Ectodermal cell (in vitro differentiated cells): ENCODE measurements at regions not wholly inside any gene's neighbourhood (a gene's known extent, or its start where the extent isn't known, plus 50 kb on each side); places are given as distances from the start of the nearest gene placed in this dataset.

Experiments used
- H3K27ac ChIP-seq: 2 replicates; pipeline ENCODE4 v1.7.0; 2013; ENCODE audit warnings: mild to moderate bottlenecking, low read depth, low read length; ENCODE audit not compliant: insufficient read depth, poor library complexity, severe bottlenecking
- H3K27me3 ChIP-seq: 2 replicates; pipeline ENCODE4 v1.7.0; 2013; ENCODE audit warnings: mild to moderate bottlenecking, low read length; ENCODE audit not compliant: insufficient read depth, control insufficient read depth, poor library complexity, severe bottlenecking
- H3K36me3 ChIP-seq: one replicate; pipeline ENCODE4 v1.7.0; 2013; ENCODE audit warnings: low read length; ENCODE audit not compliant: control insufficient read depth, insufficient read depth
- H3K4me1 ChIP-seq: one replicate; pipeline ENCODE4 v1.7.0; 2013; ENCODE audit warnings: low read length; ENCODE audit not compliant: control insufficient read depth, insufficient read depth
- H3K4me3 ChIP-seq: 2 replicates; pipeline ENCODE4 v1.7.0; 2013; ENCODE audit warnings: low read depth, low read length, control low read depth; ENCODE audit not compliant: insufficient read depth
- H3K9me3 ChIP-seq: 2 replicates; pipeline ENCODE4 v1.7.0; 2013; ENCODE audit warnings: mild to moderate bottlenecking, low read length, moderate library complexity; ENCODE audit not compliant: control insufficient read depth
- WGBS, 2 experiments: methylation state at CpG; one replicate each; pipeline ENCODE4 v1.1.7; 2013; ENCODE audit warnings: missing lambda C conversion rate in 2 of 2; 5-methylcytosine and 5-hydroxymethylcytosine counted together

DNA sequence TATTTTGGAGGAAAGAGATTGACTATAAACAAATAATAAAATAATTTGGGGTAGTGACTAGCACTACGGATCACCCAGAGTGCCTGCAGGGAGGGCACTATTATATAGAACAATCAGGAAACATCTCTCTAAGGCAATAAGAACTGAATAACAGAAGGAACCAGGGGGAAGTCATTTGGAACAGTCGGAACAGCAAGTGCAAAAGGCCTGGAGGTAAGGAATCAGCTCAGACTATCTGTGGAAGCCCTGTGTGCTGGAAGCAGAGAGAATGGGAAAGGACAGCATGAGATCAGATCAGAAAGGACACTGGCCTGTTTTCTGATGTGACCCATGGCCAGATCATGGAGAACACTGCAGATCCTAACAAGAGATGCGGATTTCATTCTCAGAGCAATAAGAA, 357.6 kb downstream of the EFNA5 start:
- no peaks in the 10 kb centered on the region for H3K27me3 ChIP-seq
- no peaks in the 10 kb centered on the region for H3K9me3 ChIP-seq
- H3K36me3 ChIP-seq, result no peaks in the 10 kb centered on the region
- H3K27ac ChIP-seq, result no peak overlapping the region
- 79 to 86% methylated on average over 2 to 3 of the region's 3 CpGs for WGBS, 2 experiments
- no peak overlapping the region for H3K4me3 ChIP-seq
- H3K4me1 ChIP-seq, result no peaks in the 10 kb centered on the region

DNA sequence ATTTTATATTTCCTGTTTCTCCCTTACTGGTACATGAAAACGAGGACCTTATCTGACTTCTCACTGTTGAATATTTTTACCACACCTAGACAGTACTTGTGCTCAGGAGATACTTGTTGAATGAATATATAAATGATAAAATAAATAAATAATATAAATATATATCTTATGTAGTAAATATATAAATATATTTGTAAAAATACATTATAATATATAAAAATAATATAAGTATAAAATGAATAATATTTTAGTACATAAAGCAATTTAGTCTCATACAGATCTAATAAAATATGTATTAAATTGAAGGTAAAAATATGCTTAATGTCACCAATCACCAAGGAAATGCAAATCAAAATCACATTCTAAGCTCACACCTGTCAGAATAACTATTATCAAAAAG, 360.6 kb downstream of the EFNA5 start:
- no peaks in the 10 kb centered on the region for H3K9me3 ChIP-seq
- no peaks in the 10 kb centered on the region for H3K36me3 ChIP-seq
- no peak overlapping the region for H3K27ac ChIP-seq
- no CpG with 5 or more reads among the region's 1 CpG for WGBS, 2 experiments
- no peaks in the 10 kb centered on the region for H3K4me1 ChIP-seq
- H3K27me3 ChIP-seq, result no peaks in the 10 kb centered on the region
- H3K4me3 ChIP-seq, result no peak overlapping the region

DNA sequence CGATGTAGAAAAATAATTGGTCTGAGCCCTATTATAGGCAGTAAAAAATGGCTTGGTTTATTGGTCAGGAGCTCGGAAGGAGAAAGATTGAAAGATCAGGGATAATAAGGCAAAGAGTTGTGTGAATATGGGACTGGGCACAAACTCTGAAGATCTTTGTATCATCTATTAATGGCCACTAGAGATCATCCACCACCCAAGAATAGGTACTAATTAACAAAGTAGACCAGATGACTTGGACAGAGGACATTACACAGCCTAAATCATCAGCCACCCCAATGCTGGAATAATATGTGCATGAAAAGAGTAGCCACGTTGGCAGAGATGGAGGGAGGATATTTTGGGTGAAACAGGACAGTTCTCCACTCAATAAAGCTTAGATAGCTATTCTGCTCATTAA, 364.1 kb downstream of the EFNA5 start:
- Histone ChIP-seq H3K27ac (no peak overlapping the region), H3K9me3 (no peaks in the 10 kb centered on the region), H3K4me3 (no peak overlapping the region), H3K36me3 (no peaks in the 10 kb centered on the region), H3K27me3 (no peaks in the 10 kb centered on the region), H3K4me1 (peaks cover 2% of the 10 kb centered on the region)
- 92% methylated on average over 3 of the region's 3 CpGs for WGBS, 2 experiments

DNA sequence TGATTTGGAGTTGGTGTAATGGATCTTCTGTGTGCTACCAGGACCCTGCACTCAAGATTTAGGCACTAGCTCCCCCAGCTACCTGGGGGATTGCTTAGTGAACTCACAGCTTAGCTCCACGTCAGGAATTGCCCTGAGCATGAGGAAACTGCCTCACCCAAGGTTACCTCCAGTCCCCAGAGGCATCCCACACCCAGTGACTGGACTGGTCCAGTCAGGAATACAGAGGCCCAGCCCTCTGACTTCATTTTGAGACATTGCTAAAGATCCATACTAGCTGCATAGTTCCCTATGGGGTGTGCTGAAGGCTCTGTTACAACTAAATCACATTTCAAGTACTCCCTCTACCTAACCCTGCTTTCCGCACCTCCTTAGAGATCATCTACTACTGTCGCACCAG, 364.7 kb downstream of the EFNA5 start:
- Histone ChIP-seq H3K4me1 (peaks cover 3% of the 10 kb centered on the region), H3K36me3 (no peaks in the 10 kb centered on the region), H3K9me3 (no peaks in the 10 kb centered on the region), H3K27me3 (no peaks in the 10 kb centered on the region), H3K4me3 (no peak overlapping the region), H3K27ac (no peak overlapping the region)
- WGBS, 2 experiments, result 86 to 93% methylated on average over 3 of the region's 3 CpGs

DNA sequence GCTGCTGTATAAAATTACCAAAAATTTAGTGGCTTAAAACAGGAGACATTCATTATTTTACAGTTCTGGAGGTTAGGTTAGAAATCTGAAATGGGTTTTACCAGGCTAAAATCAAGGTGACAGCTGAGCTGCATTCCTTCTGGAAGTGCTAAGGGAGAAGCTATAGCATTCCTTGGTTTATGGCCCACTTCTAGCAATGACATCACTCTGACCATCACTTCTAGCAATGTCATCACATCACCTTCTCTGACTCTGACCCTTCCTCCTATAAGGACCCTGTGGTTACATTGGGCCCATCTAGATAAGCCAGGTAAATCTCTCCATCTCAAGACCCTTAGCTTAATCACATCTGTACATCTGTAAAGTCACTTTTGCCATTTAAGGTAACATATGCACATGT, 366.1 kb downstream of the EFNA5 start:
- no peaks in the 10 kb centered on the region for H3K36me3 ChIP-seq
- H3K27ac ChIP-seq, result no peak overlapping the region
- H3K4me1 ChIP-seq, result peaks cover 3% of the 10 kb centered on the region
- H3K4me3 ChIP-seq, result no peak overlapping the region
- H3K9me3 ChIP-seq, result no peaks in the 10 kb centered on the region
- H3K27me3 ChIP-seq, result no peaks in the 10 kb centered on the region

DNA sequence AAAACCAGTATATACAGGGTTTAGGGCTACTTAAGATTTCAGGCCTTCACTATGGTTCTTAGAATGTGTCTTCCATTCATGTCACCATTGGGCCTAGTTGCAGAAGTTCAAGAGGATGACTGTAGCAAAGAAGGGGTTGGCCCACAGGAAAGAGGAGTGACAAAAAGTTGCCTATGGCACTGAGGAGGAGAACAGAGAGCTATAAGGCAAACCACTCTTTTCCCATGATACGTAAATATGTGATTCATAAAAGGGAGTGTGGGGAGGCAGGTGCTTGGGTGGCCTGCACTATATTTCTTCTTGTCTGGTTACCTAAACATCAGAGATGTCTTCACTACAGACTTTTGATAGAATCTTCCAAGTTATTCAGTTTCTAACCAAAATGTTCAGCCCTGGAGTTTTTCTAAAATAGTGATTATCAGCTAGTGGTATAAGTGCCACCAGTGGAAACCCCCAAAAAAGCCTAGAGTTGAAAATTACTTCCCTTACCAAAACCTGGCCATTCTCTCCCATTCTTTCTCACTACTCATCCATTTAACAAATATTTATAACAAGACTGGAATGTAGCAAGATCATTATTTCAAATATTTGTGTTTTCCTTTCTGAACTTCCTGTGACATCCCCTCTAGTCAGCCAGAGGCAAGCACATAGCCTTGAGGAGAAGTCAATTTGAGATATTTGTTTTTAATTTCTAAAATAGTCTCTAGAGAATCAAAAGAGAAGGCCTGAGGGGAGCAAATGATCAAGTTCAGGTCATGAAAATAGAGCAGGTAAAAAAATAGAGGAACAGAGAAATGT, 367.4 kb downstream of the EFNA5 start:
- no peak overlapping the region for H3K27ac ChIP-seq
- H3K27me3 ChIP-seq, result no peaks in the 10 kb centered on the region
- H3K9me3 ChIP-seq, result no peaks in the 10 kb centered on the region
- H3K4me3 ChIP-seq, result no peak overlapping the region
- H3K36me3 ChIP-seq, result no peaks in the 10 kb centered on the region
- 100% methylated on average over 1 of the region's 1 CpG for WGBS, 2 experiments
- H3K4me1 ChIP-seq, result peaks cover 3% of the 10 kb centered on the region

DNA sequence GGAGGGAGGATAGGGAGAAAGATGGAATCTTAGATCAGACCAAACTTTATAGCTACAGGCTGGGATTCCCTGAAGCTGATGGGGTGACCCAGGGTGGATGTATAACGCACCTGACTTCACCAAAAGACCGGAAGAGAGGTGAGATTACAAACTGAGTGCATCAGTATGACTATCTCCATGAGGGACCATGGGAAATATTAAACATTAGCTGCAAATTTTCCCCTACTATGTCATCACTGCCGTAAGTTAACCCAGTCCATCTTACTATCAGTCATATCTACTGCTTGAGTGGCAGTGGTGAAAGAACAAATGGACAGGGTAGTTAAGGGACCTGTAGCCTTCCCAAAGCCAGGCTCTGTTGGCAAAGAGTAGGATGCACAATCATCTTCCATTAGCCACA, 368.3 kb downstream of the EFNA5 start:
- Histone ChIP-seq H3K36me3 (no peaks in the 10 kb centered on the region), H3K9me3 (no peaks in the 10 kb centered on the region), H3K27me3 (no peaks in the 10 kb centered on the region), H3K4me1 (peaks cover 3% of the 10 kb centered on the region), H3K27ac (no peak overlapping the region), H3K4me3 (no peak overlapping the region)
- WGBS, 2 experiments, result 95 to 100% methylated on average over 2 to 3 of the region's 3 CpGs

DNA sequence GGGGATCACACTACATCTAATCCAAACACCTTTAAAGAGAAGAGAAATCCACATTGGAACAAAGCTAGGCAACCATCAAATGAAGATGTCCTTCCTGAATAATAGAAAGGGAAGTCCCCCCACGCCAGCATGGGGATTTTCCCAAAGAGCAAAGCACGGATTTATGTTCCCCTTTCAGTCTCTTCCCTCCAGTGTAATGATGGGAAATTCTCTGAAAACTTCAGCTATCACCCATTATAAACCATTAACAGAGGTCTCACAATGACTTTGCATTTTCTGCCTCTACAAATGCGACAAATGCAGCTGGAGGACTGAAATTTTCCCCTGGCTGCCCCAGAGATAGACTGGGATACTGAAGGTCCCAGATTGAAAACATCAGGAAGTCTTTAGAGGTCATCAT, 368.7 kb downstream of the EFNA5 start:
- H3K27ac ChIP-seq, result no peak overlapping the region
- no peaks in the 10 kb centered on the region for H3K36me3 ChIP-seq
- H3K4me1 ChIP-seq, result peaks cover 3% of the 10 kb centered on the region
- WGBS, 2 experiments, result 85 to 87% methylated on average over 3 of the region's 3 CpGs
- H3K4me3 ChIP-seq, result no peak overlapping the region
- no peaks in the 10 kb centered on the region for H3K9me3 ChIP-seq
- no peaks in the 10 kb centered on the region for H3K27me3 ChIP-seq

DNA sequence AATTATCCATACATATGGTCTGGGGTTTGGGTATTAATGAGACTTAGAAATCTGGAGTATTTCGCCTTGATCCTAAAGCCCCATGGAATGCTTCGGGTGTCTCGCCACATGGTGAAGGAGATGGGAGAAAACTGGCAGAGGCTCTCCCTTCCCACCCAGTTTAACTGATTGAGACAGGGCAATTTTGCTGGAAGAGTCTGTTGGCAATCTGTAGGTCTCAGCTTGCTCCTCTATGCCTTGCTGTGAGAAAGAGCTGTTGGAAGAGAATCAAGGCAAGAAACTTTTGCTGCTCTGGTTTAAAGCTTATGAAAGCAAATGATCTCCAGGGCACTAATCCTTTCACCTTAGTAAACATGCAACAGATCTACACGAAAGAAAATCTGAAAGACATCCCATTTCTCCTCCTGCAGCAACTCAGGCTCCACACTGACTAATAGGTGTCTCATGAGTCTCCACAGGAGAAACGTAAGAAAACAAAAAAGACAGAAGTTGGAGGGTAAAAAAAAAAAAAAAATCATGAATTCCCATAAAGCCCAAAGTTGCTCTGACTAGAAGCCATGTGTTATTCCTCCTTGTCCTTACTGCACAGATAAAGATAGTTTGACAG, 369.9 kb downstream of the EFNA5 start:
- peaks cover 3% of the 10 kb centered on the region for H3K4me1 ChIP-seq
- no peaks in the 10 kb centered on the region for H3K27me3 ChIP-seq
- no peaks in the 10 kb centered on the region for H3K9me3 ChIP-seq
- no peaks in the 10 kb centered on the region for H3K36me3 ChIP-seq
- WGBS, 2 experiments, result 68 to 77% methylated on average over 4 to 5 of the region's 5 CpGs
- H3K4me3 ChIP-seq, result no peak overlapping the region
- H3K27ac ChIP-seq, result no peak overlapping the region

DNA sequence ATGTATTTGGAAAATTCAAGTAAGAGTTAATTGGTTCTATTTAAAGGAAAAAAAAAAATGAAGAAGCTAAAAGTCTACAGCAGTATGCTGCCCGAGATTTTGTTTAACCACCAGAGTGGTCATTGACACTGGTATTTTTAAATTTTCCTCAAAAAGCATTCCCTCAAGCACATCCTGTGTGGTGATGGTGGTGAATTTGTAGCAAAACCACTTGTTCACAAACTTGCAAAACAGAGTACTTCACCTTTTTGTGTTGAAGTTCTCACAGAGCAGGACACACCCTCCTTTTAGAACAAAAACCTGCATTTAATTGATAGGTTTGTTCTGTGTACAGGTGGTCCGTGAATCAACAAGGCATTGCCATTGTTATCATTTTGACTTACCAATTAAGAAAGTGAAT, 374.2 kb downstream of the EFNA5 start:
- H3K9me3 ChIP-seq, result no peaks in the 10 kb centered on the region
- no peak overlapping the region for H3K27ac ChIP-seq
- no peaks in the 10 kb centered on the region for H3K27me3 ChIP-seq
- H3K4me1 ChIP-seq, result peaks cover under 1% of the 10 kb centered on the region
- WGBS, 2 experiments, result 93% methylated on average over 2 of the region's 2 CpGs; no CpG with 5 or more reads in 1 of the 2 experiments
- H3K36me3 ChIP-seq, result no peaks in the 10 kb centered on the region
- no peak overlapping the region for H3K4me3 ChIP-seq
